22Rv1 (cell line): ENCODE measurements at regions not wholly inside any gene's neighbourhood (a gene's known extent, or its start where the extent isn't known, plus 50 kb on each side); places are given as distances from the start of the nearest gene placed in this dataset.

Experiments used
- ZFX ChIP-seq: fragments of 450-650 bp; IDR thresholded peaks from 2 replicates; pipeline ENCODE4 v1.6.1; 2017; ENCODE audit warnings: antibody characterized with exemption, borderline replicate concordance
- TF ChIP-seq, protein P1 (sequence below): fragments of 450-650 bp; IDR thresholded peaks from 2 replicates; pipeline ENCODE4 v1.5.1; 2017; ENCODE audit warnings: mild to moderate bottlenecking

- TF ChIP-seq, protein P1, sequence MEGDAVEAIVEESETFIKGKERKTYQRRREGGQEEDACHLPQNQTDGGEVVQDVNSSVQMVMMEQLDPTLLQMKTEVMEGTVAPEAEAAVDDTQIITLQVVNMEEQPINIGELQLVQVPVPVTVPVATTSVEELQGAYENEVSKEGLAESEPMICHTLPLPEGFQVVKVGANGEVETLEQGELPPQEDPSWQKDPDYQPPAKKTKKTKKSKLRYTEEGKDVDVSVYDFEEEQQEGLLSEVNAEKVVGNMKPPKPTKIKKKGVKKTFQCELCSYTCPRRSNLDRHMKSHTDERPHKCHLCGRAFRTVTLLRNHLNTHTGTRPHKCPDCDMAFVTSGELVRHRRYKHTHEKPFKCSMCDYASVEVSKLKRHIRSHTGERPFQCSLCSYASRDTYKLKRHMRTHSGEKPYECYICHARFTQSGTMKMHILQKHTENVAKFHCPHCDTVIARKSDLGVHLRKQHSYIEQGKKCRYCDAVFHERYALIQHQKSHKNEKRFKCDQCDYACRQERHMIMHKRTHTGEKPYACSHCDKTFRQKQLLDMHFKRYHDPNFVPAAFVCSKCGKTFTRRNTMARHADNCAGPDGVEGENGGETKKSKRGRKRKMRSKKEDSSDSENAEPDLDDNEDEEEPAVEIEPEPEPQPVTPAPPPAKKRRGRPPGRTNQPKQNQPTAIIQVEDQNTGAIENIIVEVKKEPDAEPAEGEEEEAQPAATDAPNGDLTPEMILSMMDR: no peak
- TF ChIP-seq ZFX: no peak
These were observed 116.2 kb upstream of the LSAMP start for GRCh38 chr3:116561529-116561928.
